ENCODE measurements at regions not wholly inside any gene's neighbourhood (a gene's known extent, or its start where the extent isn't known, plus 50 kb on each side); places are given as distances from the start of the nearest gene placed in this dataset.

DNA sequence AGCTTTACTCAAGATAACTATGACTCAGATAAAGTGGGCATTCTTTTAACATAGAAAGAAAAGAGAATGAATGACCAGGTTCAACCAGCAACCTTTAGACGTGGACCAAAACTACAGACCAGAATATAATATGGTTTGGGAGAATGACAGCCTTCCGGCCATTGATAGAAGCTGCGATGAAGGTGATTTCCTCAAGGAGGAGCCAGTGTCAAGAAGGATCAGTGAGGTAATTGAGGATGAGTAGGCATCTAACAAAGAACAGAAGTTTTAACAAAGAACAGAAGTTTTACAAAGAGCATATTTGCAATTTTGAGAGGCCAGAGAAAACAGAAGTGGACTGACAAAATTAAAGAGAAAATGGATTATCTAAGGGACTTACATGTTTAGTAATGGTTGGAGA is 289.0 kb upstream of the AGTR1 start:
- TF ChIP-seq EP300 (IDR thresholded peaks at IDR 0.05; ENCODE audit: borderline replicate concordance) = no peak
- TF ChIP-seq EGR1 (IDR thresholded peaks at IDR 0.05) = no peak
- TF ChIP-seq, protein P1, sequence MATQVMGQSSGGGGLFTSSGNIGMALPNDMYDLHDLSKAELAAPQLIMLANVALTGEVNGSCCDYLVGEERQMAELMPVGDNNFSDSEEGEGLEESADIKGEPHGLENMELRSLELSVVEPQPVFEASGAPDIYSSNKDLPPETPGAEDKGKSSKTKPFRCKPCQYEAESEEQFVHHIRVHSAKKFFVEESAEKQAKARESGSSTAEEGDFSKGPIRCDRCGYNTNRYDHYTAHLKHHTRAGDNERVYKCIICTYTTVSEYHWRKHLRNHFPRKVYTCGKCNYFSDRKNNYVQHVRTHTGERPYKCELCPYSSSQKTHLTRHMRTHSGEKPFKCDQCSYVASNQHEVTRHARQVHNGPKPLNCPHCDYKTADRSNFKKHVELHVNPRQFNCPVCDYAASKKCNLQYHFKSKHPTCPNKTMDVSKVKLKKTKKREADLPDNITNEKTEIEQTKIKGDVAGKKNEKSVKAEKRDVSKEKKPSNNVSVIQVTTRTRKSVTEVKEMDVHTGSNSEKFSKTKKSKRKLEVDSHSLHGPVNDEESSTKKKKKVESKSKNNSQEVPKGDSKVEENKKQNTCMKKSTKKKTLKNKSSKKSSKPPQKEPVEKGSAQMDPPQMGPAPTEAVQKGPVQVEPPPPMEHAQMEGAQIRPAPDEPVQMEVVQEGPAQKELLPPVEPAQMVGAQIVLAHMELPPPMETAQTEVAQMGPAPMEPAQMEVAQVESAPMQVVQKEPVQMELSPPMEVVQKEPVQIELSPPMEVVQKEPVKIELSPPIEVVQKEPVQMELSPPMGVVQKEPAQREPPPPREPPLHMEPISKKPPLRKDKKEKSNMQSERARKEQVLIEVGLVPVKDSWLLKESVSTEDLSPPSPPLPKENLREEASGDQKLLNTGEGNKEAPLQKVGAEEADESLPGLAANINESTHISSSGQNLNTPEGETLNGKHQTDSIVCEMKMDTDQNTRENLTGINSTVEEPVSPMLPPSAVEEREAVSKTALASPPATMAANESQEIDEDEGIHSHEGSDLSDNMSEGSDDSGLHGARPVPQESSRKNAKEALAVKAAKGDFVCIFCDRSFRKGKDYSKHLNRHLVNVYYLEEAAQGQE (IDR thresholded peaks at IDR 0.05; ENCODE audit: low read depth) = no peak
- TF ChIP-seq, protein P2, sequence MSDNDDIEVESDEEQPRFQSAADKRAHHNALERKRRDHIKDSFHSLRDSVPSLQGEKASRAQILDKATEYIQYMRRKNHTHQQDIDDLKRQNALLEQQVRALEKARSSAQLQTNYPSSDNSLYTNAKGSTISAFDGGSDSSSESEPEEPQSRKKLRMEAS (IDR thresholded peaks at IDR 0.05) = no peak
- no peak for TF ChIP-seq RAD21 (IDR thresholded peaks at IDR 0.05; ENCODE audit: low read depth)
- TF ChIP-seq CEBPB (IDR thresholded peaks at IDR 0.05) = no peak
- no peak for TF ChIP-seq TCF12 (IDR thresholded peaks at IDR 0.05; ENCODE audit: low read depth)
- no peak for TF ChIP-seq TEAD4 (IDR thresholded peaks at IDR 0.05)
- no peak for TF ChIP-seq FOXM1 (IDR thresholded peaks at IDR 0.05; ENCODE audit: borderline replicate concordance, low read depth)
- no peak for TF ChIP-seq CREB1 (IDR thresholded peaks at IDR 0.05; ENCODE audit: low read depth)
- no peak for TF ChIP-seq NFIC (IDR thresholded peaks at IDR 0.05)
- no peak for TF ChIP-seq TAF1 (IDR thresholded peaks at IDR 0.05; ENCODE audit: low read depth)
- TF ChIP-seq YY1 (IDR thresholded peaks at IDR 0.05; ENCODE audit: low read depth) = no peak
